Immature natural killer cell (primary cell): ENCODE measurements at regions not wholly inside any gene's neighbourhood (a gene's known extent, or its start where the extent isn't known, plus 50 kb on each side); places are given as distances from the start of the nearest gene placed in this dataset.
"Not testable (repeated sequence)": the region's sequence is repeated elsewhere in the genome, so short reads cannot be mapped to it uniquely, and the experiment has no call there.

Source experiments
- DNase-seq, 3 donors: peaks; one replicate each; pipeline ENCODE4 v3.0.0; 2022; ENCODE audit warnings: mixed read lengths in 1 of 3
- H3K27ac Mint-ChIP-seq, 6 donors: one replicate each; pipeline ENCODE4 v1.8.0; 2020; ENCODE audit warnings: mixed read lengths in 6 of 6, mild to moderate bottlenecking in 5 of 6, inconsistent platforms in 4 of 6, moderate library complexity in 3 of 6
- H3K27me3 Mint-ChIP-seq, 3 donors: one replicate each; pipeline ENCODE4 v1.8.0; 2020 to 2021; ENCODE audit warnings: low read depth in 3 of 3, mild to moderate bottlenecking in 3 of 3, mixed read lengths in 3 of 3, moderate library complexity in 3 of 3, inconsistent platforms in 1 of 3
- H3K36me3 Mint-ChIP-seq, 3 donors: one replicate each; pipeline ENCODE4 v1.8.0; 2020; ENCODE audit warnings: mixed read lengths in 3 of 3, inconsistent platforms in 2 of 3, mild to moderate bottlenecking in 2 of 3
- H3K4me1 Mint-ChIP-seq, 2 donors: one replicate each; pipeline ENCODE4 v1.8.0; 2020; ENCODE audit warnings: inconsistent platforms in 2 of 2, mild to moderate bottlenecking in 2 of 2, mixed read lengths in 2 of 2, moderate library complexity in 1 of 2
- H3K4me3 Mint-ChIP-seq, 5 donors: one replicate each; pipeline ENCODE4 v1.8.0; 2020; ENCODE audit warnings: mild to moderate bottlenecking in 5 of 5, mixed read lengths in 5 of 5, inconsistent platforms in 3 of 5, moderate library complexity in 3 of 5
- H3K9me3 Mint-ChIP-seq, 6 donors: one replicate each; pipeline ENCODE4 v1.8.0; 2020; ENCODE audit warnings: mild to moderate bottlenecking in 6 of 6, mixed read lengths in 6 of 6, inconsistent platforms in 4 of 6, moderate library complexity in 3 of 6

GRCh38 chr21:5217933-5218332 is 5303.4 kb upstream of the TPTE start:
- H3K36me3 Mint-ChIP-seq, H3K4me1 Mint-ChIP-seq, H3K27me3 Mint-ChIP-seq, H3K4me3 Mint-ChIP-seq, H3K27ac Mint-ChIP-seq, DNase-seq: not testable (repeated sequence)
- peaks cover 46 to 60% (median 52%) of the 10 kb centered on the region in 6 donors for H3K9me3 Mint-ChIP-seq

GRCh38 chr21:5219988-5220387 is 5301.4 kb upstream of the TPTE start:
- not testable (repeated sequence) for H3K4me3 Mint-ChIP-seq, H3K27ac Mint-ChIP-seq, DNase-seq, H3K27me3 Mint-ChIP-seq, H3K4me1 Mint-ChIP-seq
- peaks cover 0 to 12% (median 4%) of the 10 kb centered on the region in 3 donors for H3K36me3 Mint-ChIP-seq
- H3K9me3 Mint-ChIP-seq = peaks cover 61 to 79% (median 71%) of the 10 kb centered on the region in 6 donors

GRCh38 chr21:5220468-5220867 is 5300.9 kb upstream of the TPTE start:
- not testable (repeated sequence) for H3K27ac Mint-ChIP-seq, DNase-seq, H3K4me1 Mint-ChIP-seq, H3K4me3 Mint-ChIP-seq, H3K27me3 Mint-ChIP-seq
- Mint-ChIP-seq H3K36me3 (peaks cover 0 to 12% (median 4%) of the 10 kb centered on the region in 3 donors), H3K9me3 (peaks cover 64 to 83% (median 74%) of the 10 kb centered on the region in 6 donors)

DNA sequence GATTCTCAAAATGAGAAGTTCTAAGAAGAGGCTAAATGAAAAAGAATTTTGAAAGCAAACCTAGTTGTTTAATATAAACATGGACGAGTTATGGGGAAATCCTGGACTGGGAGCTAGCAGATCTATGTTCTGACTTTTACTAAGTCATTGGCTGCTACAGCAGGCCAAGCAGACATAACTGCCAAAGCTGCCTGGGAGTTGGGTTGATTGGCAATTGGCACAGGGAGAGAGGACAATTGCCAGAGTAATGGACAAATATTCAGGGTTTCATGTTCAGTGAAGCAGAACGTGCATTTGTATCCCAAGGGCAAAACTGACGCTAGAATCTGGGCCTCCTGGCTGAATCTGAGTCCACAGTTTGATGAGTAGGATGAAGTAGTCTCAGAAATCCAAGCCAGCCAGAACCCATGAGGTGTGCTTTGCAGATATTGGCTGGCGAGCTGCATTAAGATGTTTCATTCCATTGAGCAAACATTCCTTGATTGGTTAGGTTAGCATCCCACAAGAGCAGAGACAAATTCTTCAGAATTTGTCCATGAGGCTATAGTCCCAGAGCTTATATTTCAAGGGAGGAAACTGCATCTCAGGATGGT is 5299.8 kb upstream of the TPTE start:
- not testable (repeated sequence) for H3K27me3 Mint-ChIP-seq, H3K4me1 Mint-ChIP-seq, H3K27ac Mint-ChIP-seq, H3K4me3 Mint-ChIP-seq, DNase-seq
- peaks cover 0 to 12% (median 4%) of the 10 kb centered on the region in 3 donors for H3K36me3 Mint-ChIP-seq
- peaks cover 67 to 91% (median 81%) of the 10 kb centered on the region in 6 donors for H3K9me3 Mint-ChIP-seq

DNA sequence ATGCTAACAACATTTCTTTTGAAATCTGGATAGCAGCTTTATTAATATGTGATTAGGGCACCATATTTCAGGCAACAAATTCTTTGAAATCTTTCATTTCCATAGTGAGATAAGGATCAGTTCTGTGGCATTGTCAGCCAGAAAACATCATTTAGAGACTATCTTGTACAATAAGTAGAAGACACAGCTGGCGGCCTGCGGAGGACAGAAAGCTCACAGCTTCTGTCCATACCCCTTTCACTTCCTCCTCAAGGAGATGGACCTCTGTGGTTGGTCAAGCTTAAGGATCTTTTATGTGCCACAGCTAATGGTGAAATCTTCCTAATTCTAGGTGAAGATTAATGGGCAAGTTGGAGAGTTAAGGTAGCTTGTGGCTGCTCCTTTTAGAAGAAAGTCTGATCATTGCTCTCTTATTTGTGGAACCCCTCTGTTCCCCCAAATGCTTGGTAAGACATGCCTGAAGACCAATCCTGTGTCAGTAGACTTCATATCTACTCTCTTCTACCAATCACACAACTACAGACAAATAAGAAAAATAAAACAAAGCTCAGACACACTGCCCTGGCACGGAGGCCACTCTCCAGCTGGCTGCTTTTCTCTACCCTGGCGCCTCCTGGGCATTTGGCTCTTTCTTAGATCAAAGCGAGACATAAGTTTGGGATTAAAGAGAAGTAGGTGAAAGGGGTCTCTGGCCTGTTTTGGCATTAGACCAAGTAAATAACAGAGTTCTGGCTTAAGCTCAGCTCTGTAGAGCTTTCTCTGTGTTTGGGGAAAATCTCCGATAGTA is 5298.2 kb upstream of the TPTE start:
- H3K4me1 Mint-ChIP-seq, DNase-seq, H3K27ac Mint-ChIP-seq, H3K4me3 Mint-ChIP-seq, H3K27me3 Mint-ChIP-seq: not testable (repeated sequence)
- Mint-ChIP-seq H3K36me3 (peaks cover 0 to 19% (median 4%) of the 10 kb centered on the region in 3 donors), H3K9me3 (peaks cover 64 to 91% (median 78%) of the 10 kb centered on the region in 6 donors)

GRCh38 chr21:5224156-5224555 is 5297.2 kb upstream of the TPTE start:
- H3K4me1 Mint-ChIP-seq, DNase-seq, H3K27ac Mint-ChIP-seq, H3K27me3 Mint-ChIP-seq, H3K4me3 Mint-ChIP-seq: not testable (repeated sequence)
- Mint-ChIP-seq H3K36me3 (peaks cover 0 to 22% (median 4%) of the 10 kb centered on the region in 3 donors), H3K9me3 (peaks cover 67 to 91% (median 79%) of the 10 kb centered on the region in 6 donors)

- H3K4me3 Mint-ChIP-seq, H3K27me3 Mint-ChIP-seq: not testable (repeated sequence)
- peaks cover 60 to 91% (median 75%) of the 10 kb centered on the region in 6 donors for H3K9me3 Mint-ChIP-seq
Observed at GRCh38 chr21:5227252-5227651, 5294.1 kb upstream of the TPTE start.

GRCh38 chr21:5230561-5230960 is 5290.8 kb upstream of the TPTE start:
- H3K9me3 Mint-ChIP-seq = peaks cover 52 to 94% (median 74%) of the 10 kb centered on the region in 6 donors
- not testable (repeated sequence) for H3K4me1 Mint-ChIP-seq, DNase-seq, H3K4me3 Mint-ChIP-seq, H3K27me3 Mint-ChIP-seq, H3K27ac Mint-ChIP-seq
- peaks cover 0 to 30% (median 14%) of the 10 kb centered on the region in 3 donors for H3K36me3 Mint-ChIP-seq

More at GRCh38 chr21:5227252-5227651, 5294.1 kb upstream of the TPTE start:
- not testable (repeated sequence) for H3K27ac Mint-ChIP-seq, H3K4me1 Mint-ChIP-seq, DNase-seq
- H3K36me3 Mint-ChIP-seq = peaks cover 0 to 26% (median 6%) of the 10 kb centered on the region in 3 donors

DNA sequence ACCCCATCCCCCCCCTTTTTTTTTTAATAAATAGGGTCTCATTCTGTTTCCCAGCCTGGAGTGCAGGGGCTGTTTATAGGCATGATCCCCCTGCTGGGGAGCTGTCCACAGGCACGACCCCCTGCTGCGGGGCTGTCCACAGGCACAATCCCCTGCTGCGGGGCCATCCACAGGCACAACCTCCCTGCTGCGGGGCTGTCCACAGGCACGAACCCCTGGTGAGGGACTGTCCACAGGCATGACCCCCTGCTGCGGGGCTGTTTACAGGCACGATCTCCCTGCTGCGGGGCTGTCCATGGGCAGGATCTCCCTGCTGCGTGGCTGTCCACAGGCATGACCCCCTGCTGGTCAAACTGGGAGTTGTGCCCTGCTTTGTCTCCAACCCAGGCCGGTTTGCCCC is 5290.1 kb upstream of the TPTE start:
- H3K27ac Mint-ChIP-seq, H3K4me3 Mint-ChIP-seq, H3K4me1 Mint-ChIP-seq, H3K27me3 Mint-ChIP-seq, DNase-seq: not testable (repeated sequence)
- peaks cover 52 to 93% (median 74%) of the 10 kb centered on the region in 6 donors for H3K9me3 Mint-ChIP-seq
- H3K36me3 Mint-ChIP-seq = peaks cover 0 to 33% (median 16%) of the 10 kb centered on the region in 3 donors

DNA sequence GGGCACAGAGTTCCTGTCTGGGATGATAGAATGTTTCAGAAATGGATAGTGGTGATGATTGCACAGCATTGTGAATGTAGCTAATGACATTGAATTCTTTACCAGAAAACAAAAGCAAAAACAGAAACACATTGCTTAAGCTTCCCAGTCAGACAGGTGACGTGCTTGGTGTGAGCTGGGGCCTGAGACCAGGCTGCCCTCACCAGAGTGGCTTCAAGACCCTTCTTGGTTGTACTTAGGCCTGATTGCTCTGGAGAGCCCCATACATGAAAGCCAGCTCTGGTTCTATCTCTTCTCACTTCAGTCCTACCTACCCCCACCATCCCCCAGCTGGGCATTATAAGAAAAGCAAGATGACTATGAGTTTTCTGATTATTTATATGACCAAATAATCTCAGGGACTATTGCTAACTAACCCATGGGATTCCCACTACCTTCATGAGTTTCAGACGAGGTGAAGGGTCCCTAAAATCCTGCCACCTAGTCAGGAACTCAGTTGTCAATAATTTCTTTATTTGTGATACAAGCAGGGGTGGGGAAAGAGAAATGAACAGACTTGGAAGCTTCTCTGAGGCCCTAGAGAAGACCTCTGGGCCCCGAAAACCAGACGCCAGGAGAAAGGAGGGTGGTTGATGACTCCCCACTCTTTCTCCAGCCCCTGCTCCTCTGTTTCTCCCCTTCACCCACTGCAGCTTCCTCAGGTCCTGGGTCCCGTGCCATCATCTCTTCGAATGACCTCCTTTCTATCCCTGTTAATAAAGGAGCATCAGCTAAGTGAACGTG is 5289.0 kb upstream of the TPTE start:
- DNase-seq = not testable (repeated sequence)

DNA sequence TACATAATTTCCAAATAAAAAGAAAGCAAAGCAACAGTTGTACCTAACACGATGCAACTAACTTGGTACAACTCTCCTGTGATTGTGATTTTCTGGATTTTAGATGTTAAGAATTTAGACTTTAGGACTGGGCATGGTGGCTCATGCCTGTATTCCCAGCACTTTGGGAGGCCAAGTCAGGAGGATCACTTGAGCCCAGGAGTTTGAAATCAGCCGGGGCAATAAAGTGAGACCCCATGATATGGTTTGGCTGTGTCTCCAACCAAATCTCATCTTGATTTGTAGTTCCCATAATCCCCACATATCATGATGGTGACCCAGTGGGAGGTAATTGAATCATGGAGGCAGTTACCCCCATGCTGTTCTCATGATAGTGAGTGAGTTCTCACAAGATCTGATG is 5285.6 kb upstream of the TPTE start:
- peaks cover 40 to 84% (median 70%) of the 10 kb centered on the region in 6 donors for H3K9me3 Mint-ChIP-seq
- H3K27ac Mint-ChIP-seq = not testable (repeated sequence)

More for the DNA sequence above, 5289.0 kb upstream of the TPTE start:
- not testable (repeated sequence) for H3K27me3 Mint-ChIP-seq, H3K4me1 Mint-ChIP-seq, H3K4me3 Mint-ChIP-seq, H3K27ac Mint-ChIP-seq
- peaks cover 0 to 32% (median 18%) of the 10 kb centered on the region in 3 donors for H3K36me3 Mint-ChIP-seq
- H3K9me3 Mint-ChIP-seq = peaks cover 56 to 89% (median 76%) of the 10 kb centered on the region in 6 donors

GRCh38 chr21:5236846-5237675 is 5284.3 kb upstream of the TPTE start:
- Mint-ChIP-seq H3K36me3 (peaks cover 0 to 23% (median 20%) of the 10 kb centered on the region in 3 donors), H3K9me3 (peaks cover 41 to 88% (median 72%) of the 10 kb centered on the region in 6 donors)
- H3K4me3 Mint-ChIP-seq, H3K27ac Mint-ChIP-seq, H3K4me1 Mint-ChIP-seq, DNase-seq, H3K27me3 Mint-ChIP-seq: not testable (repeated sequence)

More for the DNA sequence above, 5285.6 kb upstream of the TPTE start:
- not testable (repeated sequence) for H3K27me3 Mint-ChIP-seq, H3K4me1 Mint-ChIP-seq, H3K4me3 Mint-ChIP-seq, DNase-seq
- H3K36me3 Mint-ChIP-seq = peaks cover 0 to 22% (median 20%) of the 10 kb centered on the region in 3 donors

DNA sequence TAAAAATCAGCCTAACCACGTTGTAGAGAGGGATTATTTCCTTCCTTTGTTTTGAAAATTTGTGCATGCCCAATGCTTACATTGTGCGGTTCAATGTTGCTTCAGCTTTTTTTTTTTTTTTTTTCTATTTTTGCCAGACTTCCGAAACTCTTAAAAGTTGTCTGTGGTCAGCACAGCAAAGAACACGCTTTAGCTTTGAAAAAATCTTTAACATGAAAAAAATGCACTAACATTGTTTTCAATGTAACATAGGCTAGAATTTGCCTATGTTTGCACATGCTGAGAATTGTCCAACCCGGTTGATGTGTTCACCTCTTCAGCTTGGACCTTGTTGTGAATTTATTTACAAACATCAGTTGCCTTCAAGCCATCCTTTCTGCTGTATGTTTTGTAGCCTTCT is 5280.9 kb upstream of the TPTE start:
- H3K4me1 Mint-ChIP-seq, H3K4me3 Mint-ChIP-seq, H3K27me3 Mint-ChIP-seq, H3K27ac Mint-ChIP-seq, DNase-seq: not testable (repeated sequence)
- Mint-ChIP-seq H3K9me3 (peaks cover 41 to 89% (median 71%) of the 10 kb centered on the region in 6 donors), H3K36me3 (peaks cover 0 to 16% (median 8%) of the 10 kb centered on the region in 3 donors)
